Panc1 (cell line): ENCODE measurements at regions not wholly inside any gene's neighbourhood (a gene's known extent, or its start where the extent isn't known, plus 50 kb on each side); places are given as distances from the start of the nearest gene placed in this dataset.

Source experiments
- ATAC-seq: fragments of 200-7000 bp; cut with Tn5 transposase; 2 replicates; pipeline ENCODE4 v1.9.1; 2020; ENCODE audit warnings: mild to moderate bottlenecking, moderate library complexity
- BruUV-seq: library from RNA; stranded (reverse); fragments of 400-500 nt; replicated peaks from 2 replicates; lab custom pipeline; 2021; lab: Mats Ljungman, UMichigan
- CTCF ChIA-PET: fragments of 300-600 bp; sonication (Branson Sonifier 250); formaldehyde crosslinking; loops from one replicate; lab custom pipeline; 2022; ENCODE audit warnings: antibody characterized with exemption; lab: Charles Lee
- POLR2A ChIA-PET: fragments of 300-600 bp; sonication (Branson Sonifier 250); formaldehyde crosslinking; loops from one replicate; lab custom pipeline; 2022; ENCODE audit warnings: antibody characterized with exemption; lab: Charles Lee
- DNase-seq: peaks from one replicate; pipeline ENCODE4 v3.0.0-alpha.2; 2010; ENCODE audit warnings: low read depth, low spot score
- H3K27ac ChIP-seq: 2 replicates; pipeline ENCODE4 v1.5.1; 2011; ENCODE audit warnings: mild to moderate bottlenecking, low read length, inconsistent platforms
- H3K27me3 ChIP-seq: fragments of 200-500 bp; sonication (Bioruptor generic); 2 replicates; pipeline ENCODE4 v1.6.0; 2014; ENCODE audit warnings: low read length, inconsistent platforms; ENCODE audit not compliant: control insufficient read depth, insufficient read depth
- H3K36me3 ChIP-seq: fragments of 200-500 bp; sonication (Bioruptor generic); 2 replicates; pipeline ENCODE4 v1.5.1; 2014; ENCODE audit warnings: inconsistent platforms, mild to moderate bottlenecking, low read length, moderate library complexity; ENCODE audit not compliant: control insufficient read depth, insufficient read depth
- H3K4me1 ChIP-seq: 2 replicates; pipeline ENCODE4 v1.5.1; 2011; ENCODE audit warnings: inconsistent platforms, mild to moderate bottlenecking, low read length, moderate library complexity; ENCODE audit not compliant: control insufficient read depth, insufficient read depth
- H3K4me3 ChIP-seq, 2 experiments: 2 replicates each; pipeline ENCODE4 v1.5.1; 2011 to 2012; ENCODE audit warnings: low read depth in 2 of 2, low read length in 2 of 2, mild to moderate bottlenecking in 2 of 2, inconsistent platforms in 1 of 2, moderate library complexity in 1 of 2
- H3K9me3 ChIP-seq: fragments of 200-500 bp; sonication (Bioruptor generic); 2 replicates; pipeline ENCODE4 v1.5.1; 2014; ENCODE audit warnings: low read depth, mild to moderate bottlenecking, inconsistent platforms, low read length, moderate library complexity; ENCODE audit not compliant: control insufficient read depth, insufficient read depth
- CTCF ChIP-seq: fragments of 450-650 bp; IDR thresholded peaks from 2 replicates; pipeline ENCODE4 v1.5.1; 2017; ENCODE audit warnings: mild to moderate bottlenecking
- POLR2AphosphoS5 ChIP-seq: IDR thresholded peaks from 2 replicates; pipeline ENCODE4 v1.6.1; 2012; ENCODE audit warnings: mild to moderate bottlenecking, low read depth, low read length, moderate library complexity
- REST ChIP-seq, 2 experiments: IDR thresholded peaks; 2 replicates each; pipeline ENCODE4 v1.6.1; 2011 to 2012; ENCODE audit warnings: low read depth in 2 of 2, control low read depth in 1 of 2, low read length in 1 of 2, mild to moderate bottlenecking in 1 of 2, moderate library complexity in 1 of 2; ENCODE audit not compliant: insufficient read depth in 1 of 2
- SIN3A ChIP-seq: IDR thresholded peaks from 2 replicates; pipeline ENCODE4 v1.6.1; 2012; ENCODE audit warnings: low read depth, mild to moderate bottlenecking, low read length, moderate library complexity, borderline replicate concordance; ENCODE audit not compliant: insufficient read depth
- TCF7L2 ChIP-seq: IDR thresholded peaks from 2 replicates; pipeline ENCODE4 v1.6.1; 2011; ENCODE audit warnings: mild to moderate bottlenecking, low read depth, low read length, inconsistent platforms
- in situ Hi-C: cut with HindIII; loops from 2 replicates; pipeline ENCODE4 v1.10.0; 2016; ENCODE audit warnings: low sequenced_read_pairs, low pct_unique_long_range_greater_than_20kb
- intact Hi-C: fragments of 100-400 bp; cut with micrococcal nuclease; formaldehyde crosslinking; loops from one replicate; pipeline ENCODE4 v1.10.0; 2022; ENCODE audit not compliant: unreplicated experiment

- DNase-seq = no peak
- ChIA-PET CTCF (no interaction called here), POLR2A (no interaction called here)
- Histone ChIP-seq H3K4me3 (no peak overlapping the region), H3K4me1 (no peaks in the 10 kb centered on the region), H3K36me3 (no peaks in the 10 kb centered on the region), H3K27ac (no peak overlapping the region), H3K27me3 (no peaks in the 10 kb centered on the region), H3K9me3 (no peaks in the 10 kb centered on the region)
- no peak for ATAC-seq
- intact Hi-C loops = no loop called here
- TF ChIP-seq CTCF = no peak
- no peak for TF ChIP-seq REST (IDR thresholded peaks at IDR 0.05; ENCODE audit: insufficient read depth in 1 of 2, low read depth in 2 of 2, low read length in 1 of 2)
- no peak for TF ChIP-seq SIN3A
- no peak for TF ChIP-seq POLR2AphosphoS5
- no peak for TF ChIP-seq TCF7L2
- no TSS peak for BruUV-seq
- in situ Hi-C loops = no loop called here
These were observed 70.4 kb downstream of the DIRAS3 start for GRCh38 chr1:67980028-67980427.

GRCh38 chr1:67979532-67979931, 70.9 kb downstream of the DIRAS3 start:
- no peak overlapping the region for H3K4me3 ChIP-seq
- H3K27ac ChIP-seq = no peak overlapping the region
- H3K36me3 ChIP-seq = no peaks in the 10 kb centered on the region
- DNase-seq (no peak), ATAC-seq (no peak)
- BruUV-seq = no TSS peak
- TF ChIP-seq REST (IDR thresholded peaks at IDR 0.05; ENCODE audit: insufficient read depth in 1 of 2, low read depth in 2 of 2, low read length in 1 of 2) = no peak
- TF ChIP-seq SIN3A = no peak
- no peak for TF ChIP-seq TCF7L2
- TF ChIP-seq CTCF = no peak
- TF ChIP-seq POLR2AphosphoS5 = no peak
- no peaks in the 10 kb centered on the region for H3K4me1 ChIP-seq
- H3K27me3 ChIP-seq = no peaks in the 10 kb centered on the region
- POLR2A ChIA-PET = no interaction called here
- in situ Hi-C loops (no loop called here), intact Hi-C loops (no loop called here)
- CTCF ChIA-PET = no interaction called here
- H3K9me3 ChIP-seq = no peaks in the 10 kb centered on the region
